ENCODE measurements at regions not wholly inside any gene's neighbourhood (a gene's known extent, or its start where the extent isn't known, plus 50 kb on each side); places are given as distances from the start of the nearest gene placed in this dataset.

- POLR2A ChIA-PET (ENCODE audit: unreplicated experiment), result no interaction called here
- CTCF ChIA-PET, result no interaction called here
- H2BK5ac ChIP-seq (ENCODE audit: low read depth, low read length, poor library complexity, severe bottlenecking), result no peak overlapping the region
Observed at GRCh38 chr5:104928906-104929520, 1366.4 kb upstream of the NUDT12 start.

More at GRCh38 chr5:104928906-104929520, 1366.4 kb upstream of the NUDT12 start:
- Histone ChIP-seq H3K4me1 (ENCODE audit: control insufficient read depth, insufficient read depth, low read length) (no peaks in the 10 kb centered on the region), H3K4me2 (ENCODE audit: low read depth, low read length) (no peak overlapping the region), H3K18ac (ENCODE audit: low read depth, low read length) (no peak overlapping the region), H3K79me1 (ENCODE audit: low read depth in 1 of 2, low read length in 2 of 2) (no peaks in the 10 kb centered on the region), H3K4me3 (ENCODE audit: insufficient read depth, low read depth, low read length) (no peak overlapping the region), H4K8ac (ENCODE audit: low read depth in 2 of 2, low read length in 2 of 2) (no peak overlapping the region), H2BK20ac (ENCODE audit: low read depth, low read length) (no peak overlapping the region), H3K27ac (ENCODE audit: insufficient read depth, low read length) (no peak overlapping the region), H3K9ac (ENCODE audit: low read depth, low read length) (no peak overlapping the region), H3K23ac (ENCODE audit: low read depth, low read length) (no peak overlapping the region), H4K91ac (ENCODE audit: insufficient read depth, low read depth, low read length) (no peak overlapping the region), H4K5ac (ENCODE audit: low read depth, low read length) (no peak overlapping the region), H2BK15ac (ENCODE audit: low read depth, low read length) (no peak overlapping the region), H3K27me3 (ENCODE audit: control insufficient read depth, insufficient read depth, low read length) (no peaks in the 10 kb centered on the region), H3K56ac (ENCODE audit: extremely low read depth, insufficient read depth, low read length) (no peak overlapping the region), H3K9me3 (ENCODE audit: control insufficient read depth, insufficient read depth, low read length) (peaks cover 15% of the 10 kb centered on the region), H3K14ac (replicated peaks; ENCODE audit: low read depth, low read length) (no peak overlapping the region), H3K36me3 (ENCODE audit: control insufficient read depth, insufficient read depth, low read length) (no peaks in the 10 kb centered on the region), H2AK5ac (ENCODE audit: low read depth, low read length) (no peak overlapping the region), H3K4ac (ENCODE audit: low read depth, low read length) (no peak overlapping the region), H2AK9ac (replicated peaks; ENCODE audit: low read depth, low read length, poor library complexity) (no peak overlapping the region), H2AFZ (replicated peaks; ENCODE audit: low read length, poor library complexity) (no peak overlapping the region), H2BK120ac (ENCODE audit: low read depth, low read length) (no peak overlapping the region), H4K20me1 (ENCODE audit: insufficient read depth, low read length) (no peaks in the 10 kb centered on the region), H3K9me1 (ENCODE audit: insufficient read depth, low read length) (no peaks in the 10 kb centered on the region)
- in situ Hi-C loops (cut with MboI; ENCODE audit: low sequenced_read_pairs), result no loop called here
- BruUV-seq (replicated peaks), result no TSS peak
- TF ChIP-seq, protein P1, sequence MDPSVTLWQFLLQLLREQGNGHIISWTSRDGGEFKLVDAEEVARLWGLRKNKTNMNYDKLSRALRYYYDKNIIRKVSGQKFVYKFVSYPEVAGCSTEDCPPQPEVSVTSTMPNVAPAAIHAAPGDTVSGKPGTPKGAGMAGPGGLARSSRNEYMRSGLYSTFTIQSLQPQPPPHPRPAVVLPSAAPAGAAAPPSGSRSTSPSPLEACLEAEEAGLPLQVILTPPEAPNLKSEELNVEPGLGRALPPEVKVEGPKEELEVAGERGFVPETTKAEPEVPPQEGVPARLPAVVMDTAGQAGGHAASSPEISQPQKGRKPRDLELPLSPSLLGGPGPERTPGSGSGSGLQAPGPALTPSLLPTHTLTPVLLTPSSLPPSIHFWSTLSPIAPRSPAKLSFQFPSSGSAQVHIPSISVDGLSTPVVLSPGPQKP (IDR thresholded peaks at IDR 0.05; ENCODE audit: borderline replicate concordance, low read depth, low read length), result no peak
- TF ChIP-seq NFE2L2 (IDR thresholded peaks at IDR 0.05; ENCODE audit: low read depth, low read length) (no peak), MXI1 (IDR thresholded peaks at IDR 0.05; ENCODE audit: borderline replicate concordance, low read depth, low read length) (no peak), RCOR1 (IDR thresholded peaks at IDR 0.05; ENCODE audit: insufficient replicate concordance, low read length) (no peak), MAZ (IDR thresholded peaks at IDR 0.05; ENCODE audit: borderline replicate concordance, low read depth, low read length) (no peak), BHLHE40 (IDR thresholded peaks at IDR 0.05; ENCODE audit: low read depth, low read length) (no peak), RFX5 (IDR thresholded peaks at IDR 0.05; ENCODE audit: low read depth, low read length) (no peak), SMC3 (IDR thresholded peaks at IDR 0.05; ENCODE audit: low read depth, low read length) (no peak)
- ATAC-seq (ENCODE audit: low read depth), result no peak
- 95% methylated on average over 16 of the region's 36 CpGs; no CpG with 5 or more reads in 1 of the 2 experiments for WGBS, 2 experiments (ENCODE audit: extremely low coverage in 2 of 2, insufficient read length in 1 of 2)
- no peak for DNase-seq
- intact Hi-C loops (cut with micrococcal nuclease), result no loop called here
- dilution Hi-C loops (cut with HindIII; ENCODE audit: low sequenced_read_pairs, unreplicated experiment), result no loop called here

Measured in IMR-90 (cell line).